ENCODE measurements at regions not wholly inside any gene's neighbourhood (a gene's known extent, or its start where the extent isn't known, plus 50 kb on each side); places are given as distances from the start of the nearest gene placed in this dataset.

DNA sequence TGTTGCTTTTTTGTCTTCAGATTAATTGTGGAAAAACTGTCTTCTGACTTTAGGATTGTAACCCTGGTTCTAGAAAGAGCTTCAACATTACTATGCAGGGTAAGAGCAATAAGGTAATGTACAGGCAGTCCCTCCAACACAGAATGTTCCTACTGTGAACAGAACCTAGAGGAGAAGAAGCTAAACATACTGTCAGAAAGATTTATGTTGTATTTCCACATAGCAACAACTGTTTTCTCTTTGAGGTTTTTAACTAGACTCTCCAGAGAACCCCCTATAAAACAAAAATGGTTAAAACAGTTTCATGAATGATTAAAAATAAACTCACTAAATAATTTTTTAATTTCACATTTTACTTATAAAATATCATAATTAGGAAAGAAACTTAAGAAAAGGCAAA lies 64.3 kb upstream of the NAA35 start:
- TF ChIP-seq ZNF143 (CRISPR knock-in tag; IDR thresholded peaks at IDR 0.05) (no peak), FOXP1 (IDR thresholded peaks at IDR 0.05) (no peak), FOXP1 (CRISPR knock-in tag; IDR thresholded peaks at IDR 0.05) (no peak), TARDBP (CRISPR knock-in tag; IDR thresholded peaks at IDR 0.05) (no peak), ZNF253 (CRISPR knock-in tag; IDR thresholded peaks at IDR 0.05; ENCODE audit: borderline replicate concordance) (no peak), POLR2AphosphoS5 (IDR thresholded peaks at IDR 0.05; ENCODE audit: low read depth, low read length) (no peak), SP1 (IDR thresholded peaks at IDR 0.05) (no peak), SP1 (CRISPR knock-in tag; IDR thresholded peaks at IDR 0.05) (no peak), TCF12 (IDR thresholded peaks at IDR 0.05) (no peak), TCF12 (CRISPR knock-in tag; IDR thresholded peaks at IDR 0.05) (no peak), NCOA1 (CRISPR knock-in tag; IDR thresholded peaks at IDR 0.05) (no peak), SMAD3 (CRISPR knock-in tag; IDR thresholded peaks at IDR 0.05) (no peak), ZSCAN29 (CRISPR knock-in tag; conservative IDR thresholded peaks at IDR 0.05) (no peak), ZNF274 (CRISPR knock-in tag; IDR thresholded peaks at IDR 0.05) (no peak)
- TF ChIP-seq, protein P1, sequence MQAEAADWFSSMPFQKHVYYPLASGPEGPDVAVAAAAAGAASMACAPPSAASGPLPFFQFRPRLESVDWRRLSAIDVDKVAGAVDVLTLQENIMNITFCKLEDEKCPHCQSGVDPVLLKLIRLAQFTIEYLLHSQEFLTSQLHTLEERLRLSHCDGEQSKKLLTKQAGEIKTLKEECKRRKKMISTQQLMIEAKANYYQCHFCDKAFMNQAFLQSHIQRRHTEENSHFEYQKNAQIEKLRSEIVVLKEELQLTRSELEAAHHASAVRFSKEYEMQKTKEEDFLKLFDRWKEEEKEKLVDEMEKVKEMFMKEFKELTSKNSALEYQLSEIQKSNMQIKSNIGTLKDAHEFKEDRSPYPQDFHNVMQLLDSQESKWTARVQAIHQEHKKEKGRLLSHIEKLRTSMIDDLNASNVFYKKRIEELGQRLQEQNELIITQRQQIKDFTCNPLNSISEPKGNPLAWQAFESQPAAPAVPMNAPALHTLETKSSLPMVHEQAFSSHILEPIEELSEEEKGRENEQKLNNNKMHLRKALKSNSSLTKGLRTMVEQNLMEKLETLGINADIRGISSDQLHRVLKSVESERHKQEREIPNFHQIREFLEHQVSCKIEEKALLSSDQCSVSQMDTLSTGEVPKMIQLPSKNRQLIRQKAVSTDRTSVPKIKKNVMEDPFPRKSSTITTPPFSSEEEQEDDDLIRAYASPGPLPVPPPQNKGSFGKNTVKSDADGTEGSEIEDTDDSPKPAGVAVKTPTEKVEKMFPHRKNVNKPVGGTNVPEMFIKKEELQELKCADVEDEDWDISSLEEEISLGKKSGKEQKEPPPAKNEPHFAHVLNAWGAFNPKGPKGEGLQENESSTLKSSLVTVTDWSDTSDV (CRISPR knock-in tag; IDR thresholded peaks at IDR 0.05): no peak
